ENCODE measurements at regions not wholly inside any gene's neighbourhood (a gene's known extent, or its start where the extent isn't known, plus 50 kb on each side); places are given as distances from the start of the nearest gene placed in this dataset.

DNA sequence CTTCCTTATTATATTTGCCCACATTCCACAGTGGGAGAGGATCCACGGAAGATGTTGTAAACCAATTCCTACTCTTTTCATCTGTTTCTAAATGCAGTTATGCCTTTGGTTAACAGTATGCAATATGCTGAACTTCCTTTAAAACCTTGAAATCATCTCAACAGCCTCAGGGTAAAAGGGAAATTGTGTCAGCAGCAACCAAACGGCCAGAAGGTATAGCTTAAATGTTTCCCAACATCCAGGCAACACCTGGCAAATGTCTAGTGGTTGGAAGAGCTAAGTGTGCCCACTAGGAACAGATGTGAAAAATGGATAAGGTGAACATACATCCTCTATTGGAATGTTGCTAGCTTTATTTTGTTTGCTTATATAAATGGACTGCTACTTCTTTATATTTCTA lies 164.8 kb downstream of the FAXC start:
- TF ChIP-seq, protein P1, sequence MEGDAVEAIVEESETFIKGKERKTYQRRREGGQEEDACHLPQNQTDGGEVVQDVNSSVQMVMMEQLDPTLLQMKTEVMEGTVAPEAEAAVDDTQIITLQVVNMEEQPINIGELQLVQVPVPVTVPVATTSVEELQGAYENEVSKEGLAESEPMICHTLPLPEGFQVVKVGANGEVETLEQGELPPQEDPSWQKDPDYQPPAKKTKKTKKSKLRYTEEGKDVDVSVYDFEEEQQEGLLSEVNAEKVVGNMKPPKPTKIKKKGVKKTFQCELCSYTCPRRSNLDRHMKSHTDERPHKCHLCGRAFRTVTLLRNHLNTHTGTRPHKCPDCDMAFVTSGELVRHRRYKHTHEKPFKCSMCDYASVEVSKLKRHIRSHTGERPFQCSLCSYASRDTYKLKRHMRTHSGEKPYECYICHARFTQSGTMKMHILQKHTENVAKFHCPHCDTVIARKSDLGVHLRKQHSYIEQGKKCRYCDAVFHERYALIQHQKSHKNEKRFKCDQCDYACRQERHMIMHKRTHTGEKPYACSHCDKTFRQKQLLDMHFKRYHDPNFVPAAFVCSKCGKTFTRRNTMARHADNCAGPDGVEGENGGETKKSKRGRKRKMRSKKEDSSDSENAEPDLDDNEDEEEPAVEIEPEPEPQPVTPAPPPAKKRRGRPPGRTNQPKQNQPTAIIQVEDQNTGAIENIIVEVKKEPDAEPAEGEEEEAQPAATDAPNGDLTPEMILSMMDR (IDR thresholded peaks at IDR 0.05; ENCODE audit: poor library complexity, severe bottlenecking): no peak
- TF ChIP-seq EZH2 (IDR thresholded peaks at IDR 0.05; ENCODE audit: borderline replicate concordance, insufficient read depth, low read length, poor library complexity, severe bottlenecking) (no peak), RAD21 (conservative IDR thresholded peaks at IDR 0.05) (no peak), MXI1 (conservative IDR thresholded peaks at IDR 0.05; ENCODE audit: poor library complexity, severe bottlenecking) (no peak), POLR2AphosphoS5 (IDR thresholded peaks at IDR 0.05) (no peak)
- TF ChIP-seq, protein P2, sequence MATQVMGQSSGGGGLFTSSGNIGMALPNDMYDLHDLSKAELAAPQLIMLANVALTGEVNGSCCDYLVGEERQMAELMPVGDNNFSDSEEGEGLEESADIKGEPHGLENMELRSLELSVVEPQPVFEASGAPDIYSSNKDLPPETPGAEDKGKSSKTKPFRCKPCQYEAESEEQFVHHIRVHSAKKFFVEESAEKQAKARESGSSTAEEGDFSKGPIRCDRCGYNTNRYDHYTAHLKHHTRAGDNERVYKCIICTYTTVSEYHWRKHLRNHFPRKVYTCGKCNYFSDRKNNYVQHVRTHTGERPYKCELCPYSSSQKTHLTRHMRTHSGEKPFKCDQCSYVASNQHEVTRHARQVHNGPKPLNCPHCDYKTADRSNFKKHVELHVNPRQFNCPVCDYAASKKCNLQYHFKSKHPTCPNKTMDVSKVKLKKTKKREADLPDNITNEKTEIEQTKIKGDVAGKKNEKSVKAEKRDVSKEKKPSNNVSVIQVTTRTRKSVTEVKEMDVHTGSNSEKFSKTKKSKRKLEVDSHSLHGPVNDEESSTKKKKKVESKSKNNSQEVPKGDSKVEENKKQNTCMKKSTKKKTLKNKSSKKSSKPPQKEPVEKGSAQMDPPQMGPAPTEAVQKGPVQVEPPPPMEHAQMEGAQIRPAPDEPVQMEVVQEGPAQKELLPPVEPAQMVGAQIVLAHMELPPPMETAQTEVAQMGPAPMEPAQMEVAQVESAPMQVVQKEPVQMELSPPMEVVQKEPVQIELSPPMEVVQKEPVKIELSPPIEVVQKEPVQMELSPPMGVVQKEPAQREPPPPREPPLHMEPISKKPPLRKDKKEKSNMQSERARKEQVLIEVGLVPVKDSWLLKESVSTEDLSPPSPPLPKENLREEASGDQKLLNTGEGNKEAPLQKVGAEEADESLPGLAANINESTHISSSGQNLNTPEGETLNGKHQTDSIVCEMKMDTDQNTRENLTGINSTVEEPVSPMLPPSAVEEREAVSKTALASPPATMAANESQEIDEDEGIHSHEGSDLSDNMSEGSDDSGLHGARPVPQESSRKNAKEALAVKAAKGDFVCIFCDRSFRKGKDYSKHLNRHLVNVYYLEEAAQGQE (IDR thresholded peaks at IDR 0.05; ENCODE audit: borderline replicate concordance): no peak
